Dedifferentiated amniotic fluid mesenchymal stem cell (primary cell): ENCODE measurements at regions not wholly inside any gene's neighbourhood (a gene's known extent, or its start where the extent isn't known, plus 50 kb on each side); places are given as distances from the start of the nearest gene placed in this dataset.
"Not testable (repeated sequence)": the region's sequence is repeated elsewhere in the genome, so short reads cannot be mapped to it uniquely, and the experiment has no call there.

Source experiments
- DNase-seq: peaks from one replicate; pipeline ENCODE4 v3.0.0-alpha.2; 2016; ENCODE audit errors: extremely low spot score

GRCh38 chr15:25624504-25625177, 185.8 kb upstream of the UBE3A start:
- no peak for DNase-seq

GRCh38 chr15:25623708-25624107, 184.9 kb upstream of the UBE3A start:
- no peak for DNase-seq

- DNase-seq, result no peak
These were observed 181.6 kb upstream of the UBE3A start for GRCh38 chr15:25620466-25620865.

- DNase-seq, result no peak
These were observed 180.9 kb upstream of the UBE3A start for GRCh38 chr15:25619761-25620160.

GRCh38 chr15:25619076-25619475, 180.3 kb upstream of the UBE3A start:
- DNase-seq, result no peak

- no peak for DNase-seq
These were observed 179.3 kb upstream of the UBE3A start for GRCh38 chr15:25618161-25618560.

- DNase-seq, result no peak
These were observed 177.6 kb upstream of the UBE3A start for GRCh38 chr15:25616471-25616870.

GRCh38 chr15:25613134-25613533, 174.3 kb upstream of the UBE3A start:
- DNase-seq, result no peak

- no peak for DNase-seq
These were observed 172.8 kb upstream of the UBE3A start for GRCh38 chr15:25611603-25612002.

GRCh38 chr15:25609371-25609770, 170.5 kb upstream of the UBE3A start:
- no peak for DNase-seq

GRCh38 chr15:25608926-25609325, 170.1 kb upstream of the UBE3A start:
- no peak for DNase-seq

- DNase-seq, result no peak
These were observed 166.3 kb upstream of the UBE3A start for GRCh38 chr15:25605151-25605550.

GRCh38 chr15:25600751-25601150, 161.9 kb upstream of the UBE3A start:
- no peak for DNase-seq

GRCh38 chr15:25597571-25597970, 158.7 kb upstream of the UBE3A start:
- DNase-seq, result no peak

GRCh38 chr15:25596644-25597562, 158.1 kb upstream of the UBE3A start:
- no peak for DNase-seq

- DNase-seq, result no peak
These were observed 149.0 kb upstream of the UBE3A start for GRCh38 chr15:25587616-25588340.

- DNase-seq, result no peak
These were observed 144.1 kb upstream of the UBE3A start for GRCh38 chr15:25582886-25583285.

GRCh38 chr15:25579127-25579526, 140.3 kb upstream of the UBE3A start:
- no peak for DNase-seq

- no peak for DNase-seq
These were observed 133.4 kb upstream of the UBE3A start for GRCh38 chr15:25572191-25572590.

- no peak for DNase-seq
These were observed 129.9 kb upstream of the UBE3A start for GRCh38 chr15:25568751-25569150.

- not testable (repeated sequence) for DNase-seq
These were observed 127.7 kb upstream of the UBE3A start for GRCh38 chr15:25566545-25566944.

GRCh38 chr15:25565470-25566264, 126.8 kb upstream of the UBE3A start:
- DNase-seq, result no peak
